NCI-H187 (cell line): ENCODE measurements at regions not wholly inside any gene's neighbourhood (a gene's known extent, or its start where the extent isn't known, plus 50 kb on each side); places are given as distances from the start of the nearest gene placed in this dataset.
"Not testable (repeated sequence)": the region's sequence is repeated elsewhere in the genome, so short reads cannot be mapped to it uniquely, and the experiment has no call there.

Source experiments
- DNase-seq, 2 experiments: peaks; one replicate each; lab custom pipeline; 2025; lab: John Stamatoyannopoulos, UW

DNA sequence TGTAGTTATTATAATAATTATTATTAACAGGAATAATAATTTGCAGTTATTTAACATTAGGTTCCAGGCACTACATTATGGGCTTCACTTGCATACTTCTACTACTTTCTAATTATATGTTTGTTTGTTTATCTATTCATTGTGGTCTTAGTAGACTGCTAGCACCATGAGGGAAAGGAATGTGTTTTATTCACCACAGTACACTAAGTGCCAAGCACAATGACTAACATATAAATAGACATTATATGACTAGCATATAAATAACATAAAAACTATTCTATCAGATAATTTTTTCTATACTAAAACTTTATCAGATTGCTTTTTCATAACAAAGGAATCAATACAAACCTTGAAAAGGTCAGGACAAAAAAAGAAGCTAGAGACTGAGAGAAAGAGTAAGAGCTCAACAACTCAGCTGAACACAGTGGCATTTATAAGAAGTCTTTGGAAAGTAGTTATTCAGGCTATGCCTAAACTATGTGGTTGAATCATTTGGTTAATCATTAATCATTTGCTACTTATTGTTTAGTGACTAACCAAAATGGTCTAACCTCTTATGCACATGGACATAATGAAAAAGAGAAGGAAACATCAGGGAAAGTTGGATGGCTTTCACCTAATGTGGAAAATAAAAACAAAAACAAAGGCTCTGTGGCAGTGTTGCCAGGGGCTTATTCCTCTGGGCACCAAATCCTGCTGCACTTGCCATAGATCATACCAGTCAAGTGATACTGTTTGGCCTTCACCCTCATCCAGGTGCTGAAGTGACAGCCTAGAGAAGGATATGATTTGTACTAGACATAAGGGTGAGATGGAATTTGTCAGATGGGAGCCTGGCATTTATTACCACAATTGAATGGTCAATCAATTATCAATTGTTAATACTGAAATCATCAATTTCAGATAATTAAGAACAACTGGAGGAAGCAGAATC, 174.9 kb downstream of the ETAA1 start:
- no peak for DNase-seq

DNA sequence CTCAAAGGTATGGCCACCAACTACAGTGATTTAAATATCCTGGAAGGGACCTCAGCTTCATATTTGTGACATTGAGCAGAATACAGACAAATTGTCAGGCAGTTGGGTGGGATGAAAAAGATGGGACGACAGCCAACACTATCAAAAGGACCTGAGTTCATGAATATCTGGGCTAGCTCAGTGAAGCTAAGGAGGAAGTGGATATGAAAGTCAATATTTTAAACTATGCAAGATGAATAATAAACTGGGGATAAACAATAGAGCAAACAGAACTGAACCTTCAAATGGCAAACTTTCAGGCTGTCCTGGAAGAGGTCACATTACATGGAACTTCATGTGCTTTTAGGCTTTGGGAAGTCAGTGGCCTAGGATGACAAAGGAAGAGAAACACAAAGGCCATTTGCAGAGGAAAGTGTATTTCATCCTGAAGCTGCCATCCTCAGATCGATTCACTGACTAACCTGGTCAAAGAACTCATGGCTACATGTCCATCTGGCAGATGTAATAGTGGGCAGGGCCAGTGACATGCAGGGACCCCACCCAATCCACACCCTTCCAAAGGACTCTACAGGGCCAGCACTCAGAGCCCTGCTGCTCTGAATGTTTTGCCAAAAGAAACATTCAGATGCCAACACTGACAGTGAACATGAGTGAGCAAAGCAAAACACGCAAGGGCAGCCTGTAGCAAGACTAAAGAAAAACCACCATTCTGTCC, 175.7 kb downstream of the ETAA1 start:
- DNase-seq: no peak

DNA sequence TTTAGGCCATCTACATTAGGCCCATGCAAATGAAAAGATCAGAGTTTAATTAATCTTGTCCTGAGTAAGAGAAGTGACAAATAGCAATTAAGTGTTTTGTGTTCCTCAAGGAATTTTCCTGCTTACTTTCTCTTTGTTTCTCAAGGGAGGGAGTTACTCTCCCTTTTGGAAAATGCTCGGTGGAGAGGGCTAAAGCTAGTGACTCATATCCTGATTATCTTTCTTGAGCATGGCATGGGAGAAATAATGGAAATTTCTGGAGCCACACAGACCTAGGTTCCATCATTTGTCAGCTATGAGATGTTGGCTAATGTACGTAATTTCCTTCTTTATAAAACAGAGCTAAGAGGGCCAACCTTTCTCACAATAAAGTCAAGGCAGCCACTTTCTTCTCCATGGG, 177.1 kb downstream of the ETAA1 start:
- no peak for DNase-seq

DNA sequence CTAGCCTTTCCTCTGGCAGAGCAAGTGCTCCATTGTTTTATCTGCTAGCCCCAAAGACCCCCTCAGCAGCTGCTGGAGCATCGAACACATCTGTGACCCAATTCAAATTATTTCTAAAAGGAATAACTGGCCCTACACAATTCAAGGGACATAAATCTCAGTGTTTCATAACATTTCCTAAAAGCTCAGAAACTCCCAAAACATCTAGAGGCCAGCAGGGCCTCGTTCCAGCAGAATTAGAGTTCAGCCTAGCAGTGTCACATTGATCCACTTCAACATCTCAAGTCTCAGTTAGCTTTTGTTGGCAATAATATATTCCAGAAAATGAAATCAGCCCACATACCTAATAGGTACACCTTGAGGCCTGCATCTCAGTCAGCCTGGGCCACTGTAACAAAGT, 179.1 kb downstream of the ETAA1 start:
- DNase-seq: no peak

DNA sequence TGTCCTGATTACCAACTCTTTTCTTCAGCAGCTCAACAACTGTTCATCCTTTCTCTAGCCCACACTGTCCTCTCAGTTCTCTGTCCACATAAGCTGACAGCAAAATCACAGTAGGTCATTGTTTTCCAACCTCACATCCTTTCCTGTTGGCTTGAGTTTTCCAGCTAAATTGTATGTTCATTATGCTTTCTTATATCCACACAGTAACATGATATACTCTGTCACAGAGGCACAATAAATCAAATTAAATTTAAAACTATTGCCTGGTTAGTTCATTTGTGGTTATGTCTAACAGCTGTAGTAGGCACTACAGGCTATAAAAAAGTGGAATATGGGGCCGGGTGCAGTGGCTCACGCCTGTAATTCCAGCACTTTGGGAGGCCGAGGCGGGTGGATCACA, 179.9 kb downstream of the ETAA1 start:
- no peak for DNase-seq

DNA sequence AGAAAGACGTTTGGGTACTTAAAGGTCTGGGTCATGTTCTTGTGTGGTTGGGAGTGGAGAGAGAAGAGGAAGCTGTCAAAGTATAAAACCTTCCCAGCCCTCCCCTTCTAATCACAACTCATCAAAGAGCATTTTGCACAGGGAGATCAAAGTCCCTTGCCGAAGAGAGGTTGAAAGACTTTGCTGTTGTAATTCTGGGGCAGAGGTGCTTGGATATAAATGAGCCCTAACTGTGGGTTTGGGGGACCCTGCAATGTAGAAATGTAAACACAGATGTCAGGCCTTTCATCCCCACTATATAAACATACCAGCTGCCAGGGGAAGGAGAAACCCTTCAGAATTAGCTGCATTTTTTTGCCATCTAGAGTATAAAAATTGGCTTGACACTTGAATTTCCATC, 182.1 kb downstream of the ETAA1 start:
- DNase-seq: peak; percentile 37 to 50

DNA sequence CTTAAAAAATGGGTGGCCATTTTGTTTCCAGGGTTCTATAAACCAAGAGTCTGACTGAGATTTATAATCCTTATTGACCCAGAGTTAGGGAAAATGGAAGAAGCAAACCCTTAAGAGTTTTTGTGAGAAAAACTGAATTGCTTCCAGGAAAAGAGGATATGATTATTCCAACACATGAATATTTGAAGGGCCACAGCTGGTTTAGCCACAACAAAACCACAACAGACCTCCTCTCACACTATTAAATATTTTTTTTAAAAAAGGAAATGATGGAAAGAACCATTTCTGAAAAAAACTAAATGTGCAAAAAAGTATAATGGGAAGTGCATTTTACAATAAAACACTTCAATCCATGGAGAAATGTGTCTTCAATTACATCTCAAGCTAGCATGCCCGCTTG, 182.7 kb downstream of the ETAA1 start:
- no peak for DNase-seq

DNA sequence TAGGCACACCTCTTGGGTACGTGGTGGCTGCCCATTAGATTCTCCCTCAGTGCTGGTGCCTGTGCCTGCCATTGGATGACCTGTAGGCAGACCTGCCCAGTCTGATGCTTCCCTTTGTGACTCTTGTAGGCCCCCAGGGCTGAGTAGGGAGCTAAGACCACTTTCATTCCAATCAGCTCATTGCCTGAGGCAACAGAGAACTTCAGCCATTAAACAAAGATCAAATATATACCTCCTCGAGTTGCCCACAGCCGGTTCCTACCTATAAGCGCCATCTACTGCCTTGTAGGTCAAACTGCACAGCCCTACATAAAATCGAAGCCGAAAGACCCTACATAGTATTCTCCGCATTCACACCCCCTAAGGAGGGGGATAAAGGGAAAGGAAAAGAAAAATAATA, 184.6 kb downstream of the ETAA1 start:
- no peak for DNase-seq

DNA sequence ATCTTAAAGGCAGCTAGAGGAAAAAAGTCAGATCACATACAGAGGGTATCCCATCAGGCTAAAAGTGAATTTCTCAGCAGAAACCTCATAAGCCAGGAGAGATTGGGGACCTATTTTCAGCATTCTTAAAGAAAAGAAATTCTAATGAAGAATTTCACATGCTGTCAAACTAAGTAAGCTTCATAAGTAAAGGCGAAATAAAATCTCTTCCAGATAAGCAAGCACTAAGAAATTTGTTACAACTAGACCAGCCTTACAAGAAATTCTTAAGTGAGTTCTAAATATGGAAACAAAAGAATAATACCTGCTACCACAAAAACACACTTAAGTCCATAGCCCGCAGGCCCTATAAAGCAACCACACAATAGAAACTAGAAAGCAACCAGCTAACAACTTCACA, 186.1 kb downstream of the ETAA1 start:
- no peak for DNase-seq

DNA sequence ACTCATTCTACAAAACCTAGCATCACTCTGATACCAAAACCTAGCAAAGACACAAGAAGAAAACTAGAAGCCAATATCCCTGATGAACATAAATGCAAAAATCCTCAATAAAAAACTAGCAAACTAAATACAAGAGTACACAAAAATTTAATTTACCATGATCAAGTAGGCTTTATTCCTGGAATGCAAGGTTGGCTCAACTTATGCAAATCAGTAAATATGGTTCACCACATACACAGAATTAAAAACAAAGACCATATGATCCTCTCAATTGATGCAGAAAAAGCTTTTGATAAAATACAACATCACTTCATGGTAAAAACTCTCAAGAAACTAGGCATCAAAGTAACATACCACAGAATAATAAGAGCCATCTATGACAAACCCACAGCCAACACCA, 188.3 kb downstream of the ETAA1 start:
- no peak for DNase-seq

DNA sequence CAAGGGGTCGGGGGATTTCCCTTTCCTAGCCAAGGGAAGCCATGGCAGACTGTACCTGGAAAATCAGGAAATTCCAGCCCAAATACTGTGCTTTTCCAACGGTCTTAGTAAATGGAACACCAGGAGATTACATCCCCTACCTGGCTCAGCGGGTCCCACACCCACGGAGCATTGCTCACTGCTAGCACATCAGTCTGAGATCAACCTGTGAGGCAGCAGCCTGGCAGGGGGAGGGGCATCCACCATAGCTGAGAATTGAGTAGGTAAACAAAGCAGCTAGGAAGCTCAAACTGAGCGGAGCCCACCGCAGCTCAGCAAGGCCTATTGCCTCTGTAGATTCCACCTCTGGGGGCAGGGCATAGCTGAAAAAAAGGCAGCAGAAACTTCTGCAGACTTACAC, 192.0 kb downstream of the ETAA1 start:
- not testable (repeated sequence) for DNase-seq

DNA sequence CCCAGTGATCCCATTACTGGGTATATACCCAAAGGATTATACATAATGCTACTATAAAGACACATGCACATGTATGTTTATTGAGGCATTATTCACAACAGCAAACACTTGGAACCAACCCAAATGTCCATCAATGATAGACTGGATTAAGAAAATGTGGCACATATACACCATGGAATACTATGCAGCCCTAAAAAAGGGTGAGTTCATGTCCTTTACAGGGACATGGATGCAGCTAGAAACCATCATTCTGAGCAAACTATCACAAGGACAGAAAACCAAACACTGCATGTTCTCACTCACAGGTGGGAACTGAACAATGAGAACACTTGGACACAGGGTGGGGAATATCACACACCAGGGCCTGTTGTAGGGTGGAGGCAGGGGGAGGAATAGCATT, 197.4 kb downstream of the ETAA1 start:
- not testable (repeated sequence) for DNase-seq

DNA sequence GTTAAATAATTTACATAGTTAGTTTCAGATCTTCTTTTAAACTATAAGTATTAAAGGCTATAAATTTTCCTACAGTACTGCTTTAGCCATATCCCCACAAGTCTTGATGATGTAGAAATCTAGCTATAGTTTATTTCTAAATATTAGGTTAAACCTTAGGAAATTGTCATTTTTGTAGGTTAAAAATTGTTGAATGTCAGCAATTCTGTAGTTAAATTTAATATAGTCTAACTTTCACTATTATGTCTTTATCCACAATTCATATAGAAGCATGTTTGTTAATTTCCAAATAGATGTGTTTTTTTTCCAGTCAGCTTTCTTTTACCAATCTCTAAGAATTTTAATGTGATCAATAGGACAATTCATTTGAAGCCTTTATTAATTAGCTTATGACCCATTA, 199.7 kb downstream of the ETAA1 start:
- DNase-seq: no peak

DNA sequence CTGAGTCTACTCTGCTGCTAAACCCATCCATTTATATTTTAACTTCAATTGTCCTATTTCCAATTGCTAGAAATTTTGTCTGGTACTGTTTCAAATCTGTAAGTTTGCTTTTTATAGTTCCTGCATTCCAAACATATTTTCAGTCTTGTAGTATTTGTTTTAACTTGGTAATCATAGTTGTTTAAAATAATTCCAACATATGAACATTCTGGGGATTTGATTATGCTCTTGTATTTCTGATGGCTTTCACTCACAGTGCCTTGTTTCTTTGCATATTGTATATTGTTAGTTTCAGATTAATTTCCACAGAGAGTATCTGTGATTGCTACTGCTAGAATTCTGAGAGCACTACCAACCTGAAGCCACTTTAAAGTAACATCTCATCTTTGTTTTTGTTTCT, 202.4 kb downstream of the ETAA1 start:
- DNase-seq: no peak

DNA sequence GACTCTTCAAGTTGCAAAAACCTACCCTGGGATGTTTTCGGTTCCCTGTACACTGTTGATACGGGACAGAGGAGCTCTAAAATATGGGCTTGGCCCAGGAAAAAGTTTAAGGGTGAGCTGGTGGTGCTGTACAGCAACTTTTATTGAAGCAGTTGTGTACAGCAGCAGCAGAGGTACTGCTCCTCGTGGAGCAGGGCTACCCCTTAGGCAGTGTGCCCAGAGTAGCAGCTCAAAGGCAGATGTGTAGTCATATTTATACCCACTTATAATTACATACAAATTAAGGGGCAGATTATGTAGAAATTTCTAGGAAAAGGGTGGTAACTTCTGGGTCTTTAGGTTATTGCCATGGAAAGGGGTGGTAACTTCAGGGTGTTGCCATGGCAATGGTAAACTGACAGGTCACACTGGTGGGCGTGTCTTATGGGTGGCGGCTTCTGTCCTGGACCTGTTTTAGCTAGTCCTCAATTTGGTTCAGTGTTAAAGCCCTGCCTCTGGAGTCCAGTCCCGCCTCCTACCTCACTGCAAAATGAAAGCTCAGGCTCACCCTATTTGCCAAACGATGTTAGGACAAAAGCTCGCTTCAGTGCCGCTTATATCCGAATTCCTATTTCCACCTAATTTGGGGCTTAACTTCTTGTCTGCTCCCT, 203.2 kb downstream of the ETAA1 start:
- no peak for DNase-seq

DNA sequence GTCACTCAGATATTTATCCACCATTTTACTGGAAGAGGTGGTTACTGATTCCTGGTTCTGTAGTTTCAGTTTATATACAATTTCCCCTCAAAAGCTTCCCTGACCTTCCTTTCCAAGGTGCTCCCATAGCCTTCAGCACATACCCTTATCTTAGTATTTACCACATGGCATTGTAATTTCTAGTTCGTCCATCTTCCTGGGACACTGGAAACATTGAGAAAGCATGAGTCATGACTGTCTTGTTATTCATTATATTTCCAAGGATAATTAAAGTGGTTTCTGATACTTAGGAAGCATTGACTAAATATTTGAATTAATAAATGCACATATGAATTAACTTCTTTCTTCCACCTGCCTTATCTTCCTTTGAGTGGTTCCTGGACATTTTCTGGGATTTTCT, 203.8 kb downstream of the ETAA1 start:
- no peak for DNase-seq

DNA sequence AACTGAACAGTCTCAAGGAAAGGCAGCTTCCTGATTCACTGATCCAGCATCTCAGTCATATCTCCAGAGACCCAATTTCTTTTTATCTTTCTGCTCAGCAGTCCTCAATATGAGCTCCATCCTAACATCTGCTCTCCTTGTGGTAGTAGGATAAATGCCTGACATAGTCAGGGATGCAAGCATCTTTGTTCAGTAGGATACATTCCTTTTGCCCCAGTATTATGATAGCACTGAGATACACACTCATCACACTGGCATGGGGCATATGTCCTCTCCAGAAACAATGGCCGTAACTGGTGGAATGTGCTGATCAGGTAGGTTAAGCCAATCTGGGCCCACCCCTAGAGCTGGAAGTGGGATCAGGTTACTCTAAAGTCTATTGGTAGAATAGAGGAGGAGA, 207.2 kb downstream of the ETAA1 start:
- no peak for DNase-seq

DNA sequence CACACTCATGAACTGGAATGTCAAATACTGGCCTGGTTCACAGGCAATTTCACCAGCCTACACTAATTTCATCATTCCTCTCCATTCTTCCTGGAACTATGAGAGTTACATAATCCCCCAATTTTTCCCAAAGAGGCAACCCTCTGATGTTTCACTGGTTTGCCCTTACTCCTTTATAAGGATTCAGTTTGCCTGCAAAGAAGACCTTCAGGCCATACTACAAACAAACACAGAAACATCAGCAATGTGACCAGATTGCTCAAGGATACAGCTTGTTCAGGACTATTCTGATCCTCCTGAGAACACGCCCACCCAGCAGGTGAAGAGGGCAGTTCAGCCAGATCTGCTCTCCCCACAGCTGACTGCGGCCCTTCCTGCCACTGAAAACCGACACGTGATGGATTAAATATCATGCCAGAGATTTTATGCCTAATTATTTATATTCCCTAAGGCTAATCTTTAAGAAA, 215.5 kb downstream of the ETAA1 start:
- peak in 1 of 2 experiments; percentile 7 for DNase-seq

DNA sequence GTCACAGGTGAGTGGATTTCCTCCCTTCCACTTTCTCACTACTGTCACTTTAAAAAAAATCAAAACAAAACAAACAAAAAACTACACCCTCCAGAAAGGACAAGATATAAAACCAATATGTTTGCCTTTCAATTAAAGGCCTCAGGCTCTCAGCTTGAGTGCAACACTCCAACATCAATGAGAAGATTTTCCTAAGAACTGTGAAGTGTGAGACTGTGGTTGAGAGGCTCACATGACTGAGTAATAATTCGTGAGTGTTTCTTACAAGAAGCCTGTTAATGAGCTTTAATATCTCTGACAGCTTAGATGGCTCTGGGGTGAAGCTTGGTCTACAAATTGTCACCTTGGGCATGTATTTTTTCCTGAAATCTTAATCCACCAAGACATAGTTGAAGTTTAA, 216.1 kb downstream of the ETAA1 start:
- peak; percentile 33 to 43 for DNase-seq

DNA sequence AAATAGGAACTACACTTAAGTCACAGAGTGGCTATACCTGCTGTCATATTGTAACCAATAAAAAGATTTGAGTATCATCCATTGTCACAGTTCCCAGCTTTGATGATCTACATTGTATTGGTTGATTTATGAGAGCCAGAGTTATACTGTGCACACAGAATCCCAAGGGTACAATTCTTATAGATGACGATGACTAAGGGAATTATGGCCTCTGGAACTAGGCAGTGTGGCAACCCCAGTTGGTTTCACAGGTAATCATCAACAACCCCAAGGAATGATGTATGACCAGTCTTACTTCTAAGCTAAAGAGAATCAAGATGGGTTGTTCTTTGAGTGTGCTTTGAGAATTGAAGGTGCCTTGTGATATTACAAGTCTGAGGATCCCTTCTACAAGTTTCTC, 217.3 kb downstream of the ETAA1 start:
- no peak for DNase-seq

DNA sequence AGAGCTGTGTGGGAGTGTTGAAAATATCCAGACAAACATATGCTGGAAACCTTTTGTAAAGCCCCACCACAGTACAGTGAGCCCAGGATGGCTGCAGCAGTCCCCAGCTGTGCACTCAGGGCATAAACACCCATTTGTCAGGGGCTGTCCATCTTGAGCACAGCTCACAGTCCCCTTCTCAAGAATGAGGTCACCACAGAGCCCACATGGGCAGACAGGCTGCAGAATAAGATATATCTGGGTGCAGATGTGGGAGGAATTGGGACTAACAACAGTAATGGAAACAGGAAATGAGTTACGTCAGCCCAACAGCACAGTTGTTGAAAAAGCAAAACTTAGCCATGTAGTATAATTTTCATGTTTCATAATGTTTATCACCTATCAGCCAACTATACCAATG, 219.6 kb downstream of the ETAA1 start:
- no peak for DNase-seq

DNA sequence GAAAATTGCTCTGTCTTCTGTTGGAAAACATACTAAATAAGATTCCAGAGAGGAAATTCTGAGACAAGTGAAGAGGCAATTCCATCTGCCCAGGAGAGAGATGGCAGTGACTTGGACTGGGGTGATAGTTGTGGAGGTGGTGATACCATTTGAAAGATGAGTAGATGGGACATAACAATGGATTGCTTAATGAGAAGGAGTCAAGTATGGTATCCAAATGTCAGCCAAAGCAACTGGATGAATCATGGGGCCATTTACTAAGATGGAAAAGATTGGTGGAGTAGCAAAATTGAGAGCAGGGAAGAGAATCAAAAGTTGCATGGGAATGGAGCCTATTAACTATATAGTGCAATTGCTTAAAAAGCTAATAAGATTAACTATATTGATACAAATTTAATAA, 222.1 kb downstream of the ETAA1 start:
- no peak for DNase-seq

DNA sequence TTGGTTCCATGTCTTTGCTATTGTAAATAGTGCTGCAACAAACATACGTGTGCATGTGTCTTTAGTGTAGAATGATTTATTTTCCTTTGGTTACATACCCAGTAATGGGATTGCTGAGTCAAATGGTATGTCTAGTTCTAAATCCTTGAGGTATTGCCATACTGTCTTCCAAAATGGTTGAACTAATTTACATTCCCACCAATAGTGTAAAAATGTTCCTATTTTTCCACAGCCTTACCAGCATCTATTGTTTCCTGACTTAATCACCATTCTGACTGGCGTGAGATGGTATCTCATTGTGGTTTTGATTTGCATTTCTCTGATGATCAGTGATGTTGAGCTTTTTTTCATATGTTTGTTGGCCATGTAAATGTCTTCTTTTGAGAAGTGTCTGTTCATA, 226.6 kb downstream of the ETAA1 start:
- not testable (repeated sequence) for DNase-seq
